Heart left ventricle (tissue), 16 donors: ENCODE measurements at regions not wholly inside any gene's neighbourhood (a gene's known extent, or its start where the extent isn't known, plus 50 kb on each side); places are given as distances from the start of the nearest gene placed in this dataset.
A peak's percentile ranks its signal among the peaks of the same experiment; 100 is the strongest.

Experiments
- ATAC-seq, 4 donors: fragments of 200-7000 bp; cut with Tn5 transposase; one replicate each; pipeline ENCODE4 v1.9.1; 2020 to 2022; ENCODE audit warnings: moderate library complexity in 4 of 4, mild to moderate bottlenecking in 3 of 4, moderate number of reproducible peaks in 1 of 4
- DNase-seq, 5 donors: peaks; one replicate each; pipeline ENCODE4 v3.0.0-alpha.2; 2020
- H3K27ac ChIP-seq, 12 donors: fragments of 200-600 bp; sonication (generic) in 4 of 12; one replicate each; pipeline versions ENCODE4 v1.5.0 to v1.8.0; 2016 to 2022; ENCODE audit warnings: mild to moderate bottlenecking in 2 of 12
- H3K27me3 ChIP-seq, 9 donors: fragments of 200-600 bp; sonication (generic) in 2 of 9; one replicate each; pipeline versions ENCODE4 v1.5.1 to v1.8.0; 2016 to 2022; ENCODE audit warnings: mild to moderate bottlenecking in 3 of 9
- H3K36me3 ChIP-seq, 9 donors: fragments of 200-600 bp; sonication (generic) in 2 of 9; one replicate each; pipeline versions ENCODE4 v1.5.0 to v1.8.0; 2018 to 2022; ENCODE audit warnings: mild to moderate bottlenecking in 2 of 9
- H3K4me1 ChIP-seq, 12 donors: fragments of 200-600 bp; sonication (generic) in 4 of 12; one replicate each; pipeline versions ENCODE4 v1.5.0 to v1.8.0; 2016 to 2022; ENCODE audit warnings: mild to moderate bottlenecking in 3 of 12
- H3K4me3 ChIP-seq, 12 donors: fragments of 200-600 bp; sonication (generic) in 4 of 12; one replicate each; pipeline versions ENCODE4 v1.5.0 to v1.8.0; 2017 to 2022; ENCODE audit warnings: mild to moderate bottlenecking in 9 of 12, moderate library complexity in 4 of 12
- H3K9me3 ChIP-seq, 12 donors: fragments of 200-600 bp; sonication (generic) in 4 of 12; one replicate each; pipeline versions ENCODE4 v1.5.0 to v1.8.0; 2016 to 2022; ENCODE audit warnings: mild to moderate bottlenecking in 1 of 12
- CTCF ChIP-seq, 12 donors: fragments of 200-600 bp; sonication (generic) in 4 of 12; IDR thresholded peaks; one replicate each; pipeline versions ENCODE4 v1.5.0 to v1.8.0; 2018 to 2022; ENCODE audit warnings: antibody characterized with exemption in 12 of 12, mild to moderate bottlenecking in 5 of 12
- POLR2A ChIP-seq, 2 donors: fragments of 450-650 bp; IDR thresholded peaks; one replicate each; pipeline ENCODE4 v1.6.1; 2017; ENCODE audit warnings: antibody characterized with exemption in 2 of 2, mild to moderate bottlenecking in 2 of 2, moderate library complexity in 2 of 2
- WGBS, 4 donors: extraction: QIAGEN DNeasy Blood & Tissue Kit in 2 of 4; methylation state at CpG; one replicate each; pipeline versions ENCODE4 v1.1.5 to v1.1.7; 2013 to 2018; 5-methylcytosine and 5-hydroxymethylcytosine counted together
- intact Hi-C, 10 donors: fragments of 100-400 bp; cut with DNase I; formaldehyde crosslinking; loops; one replicate each; pipeline versions ENCODE4 v1.11.1 to v1.14.2; 2022
- donor health status: ischemic (EF 13 %, LVEDD 7.1; RV severe dilation, severe dysfunction).
- donor health status: healthy with polysubstance abuse.
- donor health status: DM: no; HTN: yes; CAD: no.
- donor health status: DM: no; HTN: no; CAD: no.
- donor health status: ischemic (EF 25% LVEDD 6.9; RV normal size, moderate dysfunction).
- donor health status: ischemic (EF 25% LVEDD 5.7; RV mildly dilated, moderate dysfunction).
- donor health status: healthy.
- donor health status: DM: yes; HTN: yes; CAD: no.
- donor health status: ischemic (EF 35%, LVEDD 5.7; RV mildly dilated, moderate dysfunction).
- donor health status: nonischemic (EF 11% LVEDD 7.7; RV severe dilation, severe dysfunction).
- donor health status: DM: yes; HTN: yes; CAD: no.
- donor health status: PGD.
- donor health status: ischemic (EF 29% LVEDD 5.4; RV normal size, mild dysfunction).
- donor health status: nonischemic (EF 23%, LVEDD 6.1; RV moderate dilation, normal function).

GRCh38 chr4:31078661-31079060 lies 358.5 kb downstream of the PCDH7 start:
- DNase-seq (no peak), ATAC-seq (no peak)
- intact Hi-C loops, result no loop called here
- H3K4me3 ChIP-seq, result no peak overlapping the region
- no peaks in the 10 kb centered on the region for H3K27me3 ChIP-seq
- peaks cover 0 to 9% (median 0%) of the 10 kb centered on the region in 12 donors for H3K4me1 ChIP-seq
- no peaks in the 10 kb centered on the region for H3K9me3 ChIP-seq
- no peak overlapping the region for H3K27ac ChIP-seq
- 88 to 93% (median 92%) methylated on average over 1 of the region's 1 CpG for WGBS, 4 donors
- TF ChIP-seq CTCF (IDR thresholded peaks at IDR 0.05) (no peak), POLR2A (IDR thresholded peaks at IDR 0.05) (no peak)
- no peaks in the 10 kb centered on the region for H3K36me3 ChIP-seq

GRCh38 chr4:31080887-31081286 lies 360.7 kb downstream of the PCDH7 start:
- Histone ChIP-seq H3K36me3 (no peaks in the 10 kb centered on the region), H3K9me3 (no peaks in the 10 kb centered on the region), H3K27ac (peak overlapping the region in 2 of 12 donors; percentile 1 to 4), H3K27me3 (no peaks in the 10 kb centered on the region), H3K4me1 (peaks cover 0 to 11% (median 0%) of the 10 kb centered on the region in 12 donors), H3K4me3 (no peak overlapping the region)
- no peak for DNase-seq
- 83 to 91% (median 87%) methylated on average over 3 of the region's 3 CpGs for WGBS, 4 donors
- TF ChIP-seq CTCF (IDR thresholded peaks at IDR 0.05), result no peak
- no peak for TF ChIP-seq POLR2A (IDR thresholded peaks at IDR 0.05)
- intact Hi-C loops, result no loop called here
- no peak for ATAC-seq

- no peak overlapping the region for H3K4me3 ChIP-seq
- H3K36me3 ChIP-seq, result no peaks in the 10 kb centered on the region
- no peaks in the 10 kb centered on the region for H3K9me3 ChIP-seq
- intact Hi-C loops, result no loop called here
- no peak for DNase-seq
- H3K4me1 ChIP-seq, result peaks cover 0 to 11% (median under 1%) of the 10 kb centered on the region in 12 donors
- no peak for TF ChIP-seq CTCF (IDR thresholded peaks at IDR 0.05)
- TF ChIP-seq POLR2A (IDR thresholded peaks at IDR 0.05), result no peak
- H3K27ac ChIP-seq, result peak overlapping the region in 1 of 12 donors; percentile 1
- H3K27me3 ChIP-seq, result no peaks in the 10 kb centered on the region
- ATAC-seq, result no peak
These were observed 361.2 kb downstream of the PCDH7 start for GRCh38 chr4:31081366-31081765.

GRCh38 chr4:31083456-31083855 lies 363.3 kb downstream of the PCDH7 start:
- DNase-seq (no peak), ATAC-seq (no peak)
- no peaks in the 10 kb centered on the region for H3K36me3 ChIP-seq
- no peaks in the 10 kb centered on the region for H3K9me3 ChIP-seq
- H3K4me3 ChIP-seq, result no peak overlapping the region
- H3K4me1 ChIP-seq, result peaks cover 0 to 18% (median 2%) of the 10 kb centered on the region in 12 donors
- H3K27me3 ChIP-seq, result no peaks in the 10 kb centered on the region
- intact Hi-C loops, result no loop called here
- H3K27ac ChIP-seq, result peak overlapping the region in 2 of 12 donors; percentile 15 to 37
- TF ChIP-seq CTCF (IDR thresholded peaks at IDR 0.05), result no peak
- TF ChIP-seq POLR2A (IDR thresholded peaks at IDR 0.05), result no peak
- 34 to 48% (median 40%) methylated on average over 3 of the region's 3 CpGs for WGBS, 4 donors
